ENCODE measurements at regions not wholly inside any gene's neighbourhood (a gene's known extent, or its start where the extent isn't known, plus 50 kb on each side); places are given as distances from the start of the nearest gene placed in this dataset.
"Not testable (repeated sequence)": the region's sequence is repeated elsewhere in the genome, so short reads cannot be mapped to it uniquely, and the experiment has no call there.

GRCh38 chr9:85077944-85078343, 408.4 kb downstream of the NTRK2 start:
- DNase-seq (ENCODE audit: low spot score) = no peak

- not testable (repeated sequence) for DNase-seq (ENCODE audit: low spot score)
Measured at GRCh38 chr9:85077146-85077545, 407.6 kb downstream of the NTRK2 start.

Measured in H4 (cell line).